SH-SY5Y (cell line): ENCODE measurements at regions not wholly inside any gene's neighbourhood (a gene's known extent, or its start where the extent isn't known, plus 50 kb on each side); places are given as distances from the start of the nearest gene placed in this dataset.

Experiments
- GATA2 ChIP-seq: IDR thresholded peaks from 2 replicates; pipeline ENCODE4 v1.6.1; 2011; ENCODE audit warnings: mild to moderate bottlenecking, low read depth, low read length
- GATA3 ChIP-seq: IDR thresholded peaks from 2 replicates; pipeline ENCODE4 v1.6.1; 2011; ENCODE audit warnings: low read depth, mild to moderate bottlenecking, low read length, moderate library complexity

GRCh38 chrX:98490670-98491069 lies 1607.0 kb downstream of the RPA4 start:
- TF ChIP-seq GATA2 (no peak), GATA3 (no peak)
